LNCaP clone FGC (cell line): ENCODE measurements at regions not wholly inside any gene's neighbourhood (a gene's known extent, or its start where the extent isn't known, plus 50 kb on each side); places are given as distances from the start of the nearest gene placed in this dataset.

ENCODE experiments used
- DNase-seq: peaks from one replicate; pipeline ENCODE4 v3.0.0-alpha.2; 2011; ENCODE audit warnings: low read depth
- H3K4me3 ChIP-seq: 2 replicates; pipeline ENCODE4 v1.5.1; 2011; ENCODE audit warnings: mild to moderate bottlenecking, low read depth, low read length, control low read depth
- CTCF ChIP-seq: IDR thresholded peaks from 2 replicates; pipeline ENCODE4 v1.5.1; 2012; ENCODE audit warnings: mild to moderate bottlenecking; ENCODE audit not compliant: control insufficient read depth, insufficient read depth; ENCODE audit errors: extremely low read depth

- no peak for TF ChIP-seq CTCF
- no peak for DNase-seq
- H3K4me3 ChIP-seq = no peak overlapping the region
Measured at GRCh38 chr15:94785091-94785490, 553.7 kb downstream of the MCTP2 start.

GRCh38 chr15:94791008-94791407, 559.6 kb downstream of the MCTP2 start:
- no peak overlapping the region for H3K4me3 ChIP-seq
- no peak for TF ChIP-seq CTCF
- no peak for DNase-seq

- DNase-seq = no peak
- H3K4me3 ChIP-seq = no peak overlapping the region
- no peak for TF ChIP-seq CTCF
Measured at GRCh38 chr15:94791510-94791909, 560.1 kb downstream of the MCTP2 start.

- H3K4me3 ChIP-seq = no peak overlapping the region
- DNase-seq = no peak
Measured at GRCh38 chr15:94792196-94792595, 560.8 kb downstream of the MCTP2 start.

GRCh38 chr15:94793207-94793606, 561.8 kb downstream of the MCTP2 start:
- DNase-seq = no peak
- no peak for TF ChIP-seq CTCF
- no peak overlapping the region for H3K4me3 ChIP-seq

More at GRCh38 chr15:94792196-94792595, 560.8 kb downstream of the MCTP2 start:
- TF ChIP-seq CTCF = no peak

GRCh38 chr15:94793641-94794040, 562.3 kb downstream of the MCTP2 start:
- DNase-seq = no peak
- H3K4me3 ChIP-seq = no peak overlapping the region
- no peak for TF ChIP-seq CTCF

GRCh38 chr15:94804613-94805012, 573.3 kb downstream of the MCTP2 start:
- H3K4me3 ChIP-seq = no peak overlapping the region
- no peak for DNase-seq
- no peak for TF ChIP-seq CTCF
